ENCODE measurements at regions not wholly inside any gene's neighbourhood (a gene's known extent, or its start where the extent isn't known, plus 50 kb on each side); places are given as distances from the start of the nearest gene placed in this dataset.

DNA sequence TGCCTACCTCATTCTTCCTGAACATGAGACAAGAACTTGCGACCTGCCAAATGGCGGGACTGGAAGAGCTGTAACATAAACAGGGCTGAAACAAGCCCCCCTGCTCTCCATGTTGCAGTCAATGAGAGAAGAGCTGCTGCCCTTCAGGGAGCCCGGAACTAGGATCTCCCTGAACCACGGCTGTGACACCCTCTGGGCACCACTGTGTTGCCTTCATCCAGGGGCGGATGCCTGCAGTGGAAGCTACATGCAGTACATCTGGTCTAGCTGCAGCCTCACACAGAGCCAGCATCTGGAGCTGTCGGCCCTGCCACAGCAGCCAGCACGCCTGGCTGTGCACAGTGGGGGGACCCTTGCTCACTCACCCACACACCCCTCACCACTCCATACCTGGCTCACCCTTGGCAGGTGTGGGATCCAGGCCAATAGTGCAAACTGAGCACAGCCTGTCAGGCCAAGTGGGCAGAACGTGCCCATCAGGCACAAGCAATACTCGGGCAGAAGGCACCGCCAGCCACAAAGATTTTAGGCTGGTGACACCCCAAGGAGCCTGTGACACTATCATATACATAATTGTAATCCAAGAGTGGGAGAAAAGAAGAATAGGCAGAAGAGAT lies 451.3 kb downstream of the HTR1B start:
- no peak for DNase-seq (ENCODE audit: low read depth)
- Histone ChIP-seq H3K36me3 (ENCODE audit: control insufficient read depth, insufficient read depth, low read length) (no peaks in the 10 kb centered on the region), H3K27me3 (ENCODE audit: control insufficient read depth, insufficient read depth, low read length) (no peaks in the 10 kb centered on the region), H3K4me3 (ENCODE audit: low read depth, low read length) (no peak overlapping the region)
- TF ChIP-seq CTCF (IDR thresholded peaks at IDR 0.05; ENCODE audit: insufficient read depth, low read depth, low read length) = no peak
- ChIA-PET POLR2A (interaction anchor here (0.6 kb wide), 1 partner anchor 241 kb away, joined by 3 read pairs; no protein-coding TSS in a partner anchor), CTCF (no interaction called here)

- no peak for DNase-seq (ENCODE audit: low read depth)
- TF ChIP-seq CTCF (IDR thresholded peaks at IDR 0.05; ENCODE audit: insufficient read depth, low read depth, low read length) = no peak
- no peak overlapping the region for H3K4me3 ChIP-seq (ENCODE audit: low read depth, low read length)
- CTCF ChIA-PET = no interaction called here
- POLR2A ChIA-PET = no interaction called here
- H3K27me3 ChIP-seq (ENCODE audit: control insufficient read depth, insufficient read depth, low read length) = no peaks in the 10 kb centered on the region
- H3K36me3 ChIP-seq (ENCODE audit: control insufficient read depth, insufficient read depth, low read length) = no peaks in the 10 kb centered on the region
These were observed 452.3 kb downstream of the HTR1B start for GRCh38 chr6:77010931-77011542.

GRCh38 chr6:76992553-76992952 lies 470.7 kb downstream of the HTR1B start:
- Histone ChIP-seq H3K4me3 (ENCODE audit: low read depth, low read length) (no peak overlapping the region), H3K27me3 (ENCODE audit: control insufficient read depth, insufficient read depth, low read length) (no peaks in the 10 kb centered on the region), H3K36me3 (ENCODE audit: control insufficient read depth, insufficient read depth, low read length) (no peaks in the 10 kb centered on the region)
- no peak for TF ChIP-seq CTCF (IDR thresholded peaks at IDR 0.05; ENCODE audit: insufficient read depth, low read depth, low read length)
- DNase-seq (ENCODE audit: low read depth) = no peak
- CTCF ChIA-PET = no interaction called here
- POLR2A ChIA-PET = no interaction called here

- Histone ChIP-seq H3K4me3 (ENCODE audit: low read depth, low read length) (no peak overlapping the region), H3K27me3 (ENCODE audit: control insufficient read depth, insufficient read depth, low read length) (no peaks in the 10 kb centered on the region), H3K36me3 (ENCODE audit: control insufficient read depth, insufficient read depth, low read length) (no peaks in the 10 kb centered on the region)
- no peak for TF ChIP-seq CTCF (IDR thresholded peaks at IDR 0.05; ENCODE audit: insufficient read depth, low read depth, low read length)
- ChIA-PET POLR2A (no interaction called here), CTCF (no interaction called here)
- DNase-seq (ENCODE audit: low read depth) = no peak
These were observed 478.7 kb downstream of the HTR1B start for GRCh38 chr6:76984572-76984971.

GRCh38 chr6:76982476-76983199 lies 480.7 kb downstream of the HTR1B start:
- Histone ChIP-seq H3K27me3 (ENCODE audit: control insufficient read depth, insufficient read depth, low read length) (no peaks in the 10 kb centered on the region), H3K4me3 (ENCODE audit: low read depth, low read length) (no peak overlapping the region), H3K36me3 (ENCODE audit: control insufficient read depth, insufficient read depth, low read length) (no peaks in the 10 kb centered on the region)
- CTCF ChIA-PET = no interaction called here
- POLR2A ChIA-PET = no interaction called here
- TF ChIP-seq CTCF (IDR thresholded peaks at IDR 0.05; ENCODE audit: insufficient read depth, low read depth, low read length) = no peak
- DNase-seq (ENCODE audit: low read depth) = peak; percentile 1

Measured in BJ (cell line).